Brain microvascular endothelial cell (primary cell): ENCODE measurements at regions not wholly inside any gene's neighbourhood (a gene's known extent, or its start where the extent isn't known, plus 50 kb on each side); places are given as distances from the start of the nearest gene placed in this dataset.

Source experiments
- DNase-seq: peaks from one replicate; pipeline ENCODE4 v3.0.0-alpha.2; 2020
- H3K27ac ChIP-seq: fragments of 250-450 bp; sonication (Bioruptor Pico); 2 replicates; pipeline ENCODE4 v1.5.1; 2020; ENCODE audit warnings: mild to moderate bottlenecking, moderate library complexity
- H3K27me3 ChIP-seq: fragments of 250-450 bp; sonication (Bioruptor Pico); replicated peaks from 2 replicates; pipeline ENCODE4 v1.5.1; 2020; ENCODE audit warnings: mild to moderate bottlenecking
- H3K36me3 ChIP-seq: fragments of 250-450 bp; sonication (Bioruptor Pico); replicated peaks from 2 replicates; pipeline ENCODE4 v1.5.1; 2020; ENCODE audit warnings: mild to moderate bottlenecking
- H3K4me3 ChIP-seq: 2 replicates; pipeline ENCODE4 v1.5.1; 2011; ENCODE audit warnings: low read depth, mild to moderate bottlenecking, control low read depth, low read length, moderate library complexity
- CTCF ChIP-seq: IDR thresholded peaks from 2 replicates; pipeline ENCODE4 v1.5.1; 2011; ENCODE audit warnings: low read depth, mild to moderate bottlenecking, moderate library complexity, low read length, control low read depth, inconsistent platforms; ENCODE audit errors: missing control alignments
- in situ Hi-C: cut with HindIII; loops from 2 replicates; pipeline ENCODE4 v1.10.0; 2017; ENCODE audit warnings: low sequenced_read_pairs, low pct_ligation_motif_present

- no peaks in the 10 kb centered on the region for H3K36me3 ChIP-seq
- DNase-seq, result no peak
- no peak for TF ChIP-seq CTCF
- in situ Hi-C loops, result no loop called here
- H3K27ac ChIP-seq, result no peak overlapping the region
- no peaks in the 10 kb centered on the region for H3K27me3 ChIP-seq
- no peak overlapping the region for H3K4me3 ChIP-seq
Observed at GRCh38 chr6:133047065-133047665, 194.0 kb upstream of the EYA4 start.

GRCh38 chr6:133047706-133048105 lies 193.5 kb upstream of the EYA4 start:
- Histone ChIP-seq H3K27me3 (no peaks in the 10 kb centered on the region), H3K4me3 (no peak overlapping the region), H3K36me3 (no peaks in the 10 kb centered on the region), H3K27ac (no peak overlapping the region)
- no peak for TF ChIP-seq CTCF
- no peak for DNase-seq
- in situ Hi-C loops, result no loop called here

- H3K4me3 ChIP-seq, result no peak overlapping the region
Observed at GRCh38 chr6:133051240-133051639, 189.9 kb upstream of the EYA4 start.

GRCh38 chr6:133052465-133052864 lies 188.7 kb upstream of the EYA4 start:
- in situ Hi-C loops, result no loop called here
- DNase-seq, result no peak
- Histone ChIP-seq H3K27me3 (no peaks in the 10 kb centered on the region), H3K27ac (no peak overlapping the region), H3K4me3 (no peak overlapping the region), H3K36me3 (no peaks in the 10 kb centered on the region)
- no peak for TF ChIP-seq CTCF

More at GRCh38 chr6:133051240-133051639, 189.9 kb upstream of the EYA4 start:
- Histone ChIP-seq H3K27me3 (no peaks in the 10 kb centered on the region), H3K36me3 (no peaks in the 10 kb centered on the region), H3K27ac (no peak overlapping the region)
- TF ChIP-seq CTCF, result no peak
- in situ Hi-C loops, result no loop called here
- DNase-seq, result no peak

- Histone ChIP-seq H3K27ac (no peak overlapping the region), H3K4me3 (no peak overlapping the region), H3K27me3 (no peaks in the 10 kb centered on the region), H3K36me3 (no peaks in the 10 kb centered on the region)
- in situ Hi-C loops, result no loop called here
- no peak for DNase-seq
- no peak for TF ChIP-seq CTCF
Observed at GRCh38 chr6:133055441-133055966, 185.7 kb upstream of the EYA4 start.

GRCh38 chr6:133057352-133057751 lies 183.8 kb upstream of the EYA4 start:
- Histone ChIP-seq H3K36me3 (no peaks in the 10 kb centered on the region), H3K27ac (no peak overlapping the region), H3K4me3 (no peak overlapping the region), H3K27me3 (no peaks in the 10 kb centered on the region)
- TF ChIP-seq CTCF, result no peak
- DNase-seq, result no peak
- in situ Hi-C loops, result no loop called here
